Keratinocyte (primary cell): ENCODE measurements at regions not wholly inside any gene's neighbourhood (a gene's known extent, or its start where the extent isn't known, plus 50 kb on each side); places are given as distances from the start of the nearest gene placed in this dataset.

ENCODE experiments used
- DNase-seq: peaks from one replicate; pipeline ENCODE4 v3.0.0-alpha.2; 2011; ENCODE audit warnings: low read depth, missing footprints, low spot score
- FAIRE-seq: peaks from 2 replicates; lab custom pipeline; 2011; peaks lifted over from hg19 to GRCh38; lab: Jason Lieb, UNC
- H2AFZ ChIP-seq: 2 replicates; pipeline ENCODE4 v1.6.0; 2012; ENCODE audit warnings: low read length, control low read depth, inconsistent platforms; ENCODE audit not compliant: control insufficient read depth
- H3K27ac ChIP-seq: 2 replicates; pipeline ENCODE4 v1.5.1; 2011; ENCODE audit warnings: low read length; ENCODE audit not compliant: control insufficient read depth, insufficient read depth
- H3K27me3 ChIP-seq: 3 replicates; pipeline ENCODE4 v1.6.0; 2011; ENCODE audit warnings: low read length; ENCODE audit not compliant: control insufficient read depth, insufficient read depth; ENCODE audit errors: extremely low read depth
- H3K36me3 ChIP-seq, 2 experiments: 2 replicates in 1 of 2; 3 replicates in 1 of 2; pipeline ENCODE4 v1.5.1; 2011; ENCODE audit warnings: low read length in 2 of 2, mild to moderate bottlenecking in 1 of 2; ENCODE audit not compliant: control insufficient read depth in 2 of 2, insufficient read depth in 2 of 2; ENCODE audit errors: extremely low read depth in 1 of 2
- H3K4me1 ChIP-seq: 3 replicates; pipeline ENCODE4 v1.5.1; 2011; ENCODE audit warnings: low read length; ENCODE audit not compliant: control insufficient read depth, insufficient read depth; ENCODE audit errors: extremely low read depth
- H3K4me2 ChIP-seq: 3 replicates; pipeline ENCODE4 v1.6.0; 2011; ENCODE audit warnings: low read depth, low read length; ENCODE audit not compliant: control insufficient read depth, insufficient read depth; ENCODE audit errors: extremely low read depth
- H3K4me3 ChIP-seq, 3 experiments: fragments of 200-600 bp in 1 of 3; sonication (generic) in 1 of 3; 2 replicates in 2 of 3; 3 replicates in 1 of 3; pipeline ENCODE4 v1.5.1; 2011 to 2016; ENCODE audit warnings: low read length in 3 of 3, mild to moderate bottlenecking in 3 of 3, control low read depth in 2 of 3, inconsistent platforms in 1 of 3, low read depth in 1 of 3, mixed read lengths in 1 of 3, mixed run types in 1 of 3, moderate library complexity in 1 of 3; ENCODE audit not compliant: control insufficient read depth in 2 of 3, insufficient read depth in 2 of 3; ENCODE audit errors: extremely low read depth in 1 of 3
- H3K79me2 ChIP-seq: 2 replicates; pipeline ENCODE4 v1.6.0; 2012; ENCODE audit warnings: low read length; ENCODE audit not compliant: control insufficient read depth, insufficient read depth
- H3K9ac ChIP-seq: 3 replicates; pipeline ENCODE4 v1.6.0; 2011; ENCODE audit warnings: low read length; ENCODE audit not compliant: control insufficient read depth, insufficient read depth; ENCODE audit errors: extremely low read depth
- H3K9me1 ChIP-seq: 3 replicates; pipeline ENCODE4 v1.6.0; 2011; ENCODE audit warnings: low read length; ENCODE audit not compliant: control insufficient read depth, insufficient read depth; ENCODE audit errors: extremely low read depth
- H3K9me3 ChIP-seq: 2 replicates; pipeline ENCODE4 v1.5.1; 2012; ENCODE audit warnings: low read depth, low read length; ENCODE audit not compliant: control insufficient read depth
- H4K20me1 ChIP-seq: 3 replicates; pipeline ENCODE4 v1.6.0; 2011; ENCODE audit warnings: low read length; ENCODE audit not compliant: control insufficient read depth, insufficient read depth; ENCODE audit errors: extremely low read depth
- CTCF ChIP-seq, 3 experiments: IDR thresholded peaks in 1 of 3; conservative IDR thresholded peaks in 1 of 3; optimal IDR thresholded peaks in 1 of 3; 2 replicates in 2 of 3; 3 replicates in 1 of 3; pipeline versions ENCODE3 to v1.5.1; 2011; ENCODE audit warnings: low read length in 3 of 3, mild to moderate bottlenecking in 3 of 3, moderate library complexity in 2 of 3, control low read depth in 1 of 3, inconsistent platforms in 1 of 3; ENCODE audit not compliant: insufficient read depth in 2 of 3; ENCODE audit errors: extremely low read depth in 1 of 3
- EZH2 ChIP-seq: IDR thresholded peaks from one replicate; pipeline ENCODE4 v1.6.1; 2012; ENCODE audit warnings: inconsistent platforms, mild to moderate bottlenecking, low read length, moderate library complexity
- dilution Hi-C: fragments of 300-500 bp; cut with MboI; formaldehyde crosslinking; loops from one replicate; pipeline ENCODE4 v1.7.0; 2020; ENCODE audit warnings: low sequenced_read_pairs; ENCODE audit not compliant: extremely low pct_ligation_motif_present

- dilution Hi-C loops: no loop called here
- no peaks in the 10 kb centered on the region for H3K9me3 ChIP-seq
- no peak overlapping the region for H3K9ac ChIP-seq
- H3K4me1 ChIP-seq: peaks cover 17% of the 10 kb centered on the region
- H3K4me2 ChIP-seq: no peak overlapping the region
- H3K36me3 ChIP-seq: no peaks in the 10 kb centered on the region
- DNase-seq (no peak), FAIRE-seq (no peak)
- H3K9me1 ChIP-seq: no peaks in the 10 kb centered on the region
- TF ChIP-seq EZH2: peak; percentile 57
- no peak for TF ChIP-seq CTCF (optimal IDR thresholded peaks at IDR 0.05 in 1 of 3, IDR thresholded peaks at IDR 0.05 in 1 of 3, conservative IDR thresholded peaks at IDR 0.05 in 1 of 3; ENCODE audit: extremely low read depth in 1 of 3, insufficient read depth in 2 of 3, low read length in 3 of 3)
- H3K27ac ChIP-seq: no peak overlapping the region
- H4K20me1 ChIP-seq: no peaks in the 10 kb centered on the region
- H3K79me2 ChIP-seq: no peaks in the 10 kb centered on the region
- peak overlapping the region in 1 of 3 experiments; percentile 51 for H3K4me3 ChIP-seq
- peaks cover 79% of the 10 kb centered on the region for H3K27me3 ChIP-seq
- H2AFZ ChIP-seq: no peak overlapping the region
Measured at GRCh38 chr1:217138799-217139466, 415.7 kb upstream of the ESRRG start.

- Histone ChIP-seq H3K79me2 (no peaks in the 10 kb centered on the region), H3K36me3 (no peaks in the 10 kb centered on the region), H3K9me3 (no peaks in the 10 kb centered on the region), H3K4me3 (peak overlapping the region in 1 of 3 experiments; percentile 51), H3K9ac (no peak overlapping the region), H3K9me1 (no peaks in the 10 kb centered on the region), H3K4me1 (peaks cover 17% of the 10 kb centered on the region), H4K20me1 (no peaks in the 10 kb centered on the region), H3K4me2 (peak overlapping the region; percentile 76), H3K27me3 (peaks cover 82% of the 10 kb centered on the region), H3K27ac (no peak overlapping the region), H2AFZ (no peak overlapping the region)
- FAIRE-seq (no peak), DNase-seq (no peak)
- TF ChIP-seq CTCF (optimal IDR thresholded peaks at IDR 0.05 in 1 of 3, IDR thresholded peaks at IDR 0.05 in 1 of 3, conservative IDR thresholded peaks at IDR 0.05 in 1 of 3; ENCODE audit: extremely low read depth in 1 of 3, insufficient read depth in 2 of 3, low read length in 3 of 3) (no peak), EZH2 (peak; percentile 70)
- dilution Hi-C loops: no loop called here
Measured at GRCh38 chr1:217138173-217138765, 415.0 kb upstream of the ESRRG start.
